RWPE2 (cell line): ENCODE measurements at regions not wholly inside any gene's neighbourhood (a gene's known extent, or its start where the extent isn't known, plus 50 kb on each side); places are given as distances from the start of the nearest gene placed in this dataset.

Experiments
- ATAC-seq: fragments of 200-7000 bp; cut with Tn5 transposase; 3 replicates; pipeline ENCODE4 v1.9.1; 2021; ENCODE audit warnings: low read depth
- DNase-seq: peaks from one replicate; pipeline ENCODE4 v3.0.0-alpha.2; 2020; ENCODE audit warnings: low spot score
- H3K27ac ChIP-seq: fragments of 450-650 bp; 2 replicates; pipeline ENCODE4 v1.5.1; 2017; ENCODE audit warnings: mild to moderate bottlenecking; ENCODE audit not compliant: poor library complexity, severe bottlenecking
- H3K27me3 ChIP-seq: fragments of 250-450 bp; sonication (Bioruptor Pico); 2 replicates; pipeline ENCODE4 v1.5.1; 2021; ENCODE audit warnings: mild to moderate bottlenecking, moderate library complexity; ENCODE audit not compliant: insufficient read depth, poor library complexity, severe bottlenecking
- H3K36me3 ChIP-seq: fragments of 250-450 bp; sonication (Bioruptor Pico); 2 replicates; pipeline ENCODE4 v1.5.1; 2020; ENCODE audit warnings: low read depth, mild to moderate bottlenecking, moderate library complexity
- H3K4me1 ChIP-seq: fragments of 250-450 bp; sonication (Bioruptor Pico); 2 replicates; pipeline ENCODE4 v1.5.1; 2021; ENCODE audit warnings: mild to moderate bottlenecking, moderate library complexity; ENCODE audit not compliant: insufficient read depth, poor library complexity, severe bottlenecking
- H3K4me3 ChIP-seq: fragments of 250-450 bp; sonication (Bioruptor Pico); 2 replicates; pipeline ENCODE4 v1.5.1; 2021; ENCODE audit warnings: mild to moderate bottlenecking, moderate library complexity; ENCODE audit not compliant: severe bottlenecking
- H3K9me3 ChIP-seq: fragments of 250-450 bp; sonication (Bioruptor Pico); 2 replicates; pipeline ENCODE4 v1.5.1; 2021; ENCODE audit warnings: mild to moderate bottlenecking, moderate library complexity; ENCODE audit not compliant: severe bottlenecking
- CTCF ChIP-seq: fragments of 450-650 bp; IDR thresholded peaks from one replicate; pipeline ENCODE4 v1.5.1; 2017; ENCODE audit warnings: mild to moderate bottlenecking, moderate library complexity; ENCODE audit not compliant: poor library complexity, severe bottlenecking

GRCh38 chr7:4394736-4395135, 287.4 kb upstream of the FOXK1 start:
- Histone ChIP-seq H3K36me3 (no peaks in the 10 kb centered on the region), H3K4me3 (no peak overlapping the region), H3K27ac (no peak overlapping the region), H3K27me3 (peaks cover 18% of the 10 kb centered on the region), H3K4me1 (no peaks in the 10 kb centered on the region), H3K9me3 (no peaks in the 10 kb centered on the region)
- TF ChIP-seq CTCF: no peak
- DNase-seq (no peak), ATAC-seq (no peak)

GRCh38 chr7:4399121-4399520, 283.0 kb upstream of the FOXK1 start:
- no peak for DNase-seq
- Histone ChIP-seq H3K27me3 (peaks cover 18% of the 10 kb centered on the region), H3K4me1 (no peaks in the 10 kb centered on the region), H3K9me3 (no peaks in the 10 kb centered on the region), H3K27ac (no peak overlapping the region), H3K4me3 (no peak overlapping the region), H3K36me3 (no peaks in the 10 kb centered on the region)
- ATAC-seq: no peak
- TF ChIP-seq CTCF: no peak

- no peaks in the 10 kb centered on the region for H3K4me1 ChIP-seq
- TF ChIP-seq CTCF: no peak
Measured at GRCh38 chr7:4399596-4399995, 282.5 kb upstream of the FOXK1 start.

GRCh38 chr7:4406288-4407058, 275.6 kb upstream of the FOXK1 start:
- no peak for DNase-seq
- TF ChIP-seq CTCF: no peak
- H3K4me3 ChIP-seq: no peak overlapping the region
- H3K36me3 ChIP-seq: no peaks in the 10 kb centered on the region
- H3K27me3 ChIP-seq: no peaks in the 10 kb centered on the region
- H3K9me3 ChIP-seq: no peaks in the 10 kb centered on the region
- ATAC-seq: no peak
- no peak overlapping the region for H3K27ac ChIP-seq
- no peaks in the 10 kb centered on the region for H3K4me1 ChIP-seq

More at GRCh38 chr7:4399596-4399995, 282.5 kb upstream of the FOXK1 start:
- no peak overlapping the region for H3K4me3 ChIP-seq
- H3K36me3 ChIP-seq: no peaks in the 10 kb centered on the region
- H3K27ac ChIP-seq: no peak overlapping the region
- ATAC-seq (no peak), DNase-seq (no peak)
- no peaks in the 10 kb centered on the region for H3K9me3 ChIP-seq
- peaks cover 18% of the 10 kb centered on the region for H3K27me3 ChIP-seq

- TF ChIP-seq CTCF: no peak
- no peak for ATAC-seq
- no peak overlapping the region for H3K4me3 ChIP-seq
Measured at GRCh38 chr7:4409946-4410345, 272.1 kb upstream of the FOXK1 start.

More at GRCh38 chr7:4409946-4410345, 272.1 kb upstream of the FOXK1 start:
- no peak for DNase-seq
- Histone ChIP-seq H3K27ac (no peak overlapping the region), H3K9me3 (no peaks in the 10 kb centered on the region), H3K27me3 (no peaks in the 10 kb centered on the region), H3K4me1 (no peaks in the 10 kb centered on the region), H3K36me3 (no peaks in the 10 kb centered on the region)
